NCI-H2227 (cell line): ENCODE measurements at regions not wholly inside any gene's neighbourhood (a gene's known extent, or its start where the extent isn't known, plus 50 kb on each side); places are given as distances from the start of the nearest gene placed in this dataset.

Experiments
- DNase-seq: peaks from one replicate; lab custom pipeline; 2025; ENCODE audit not compliant: unreplicated experiment; lab: John Stamatoyannopoulos, UW

- no peak for DNase-seq
Measured at GRCh38 chr12:67582238-67582834, 66.2 kb upstream of the DYRK2 start.

GRCh38 chr12:67582844-67583243 is 65.7 kb upstream of the DYRK2 start:
- no peak for DNase-seq

- DNase-seq: no peak
Measured at GRCh38 chr12:67586951-67587350, 61.6 kb upstream of the DYRK2 start.

- DNase-seq: no peak
Measured at GRCh38 chr12:67589078-67589477, 59.5 kb upstream of the DYRK2 start.

GRCh38 chr12:67590149-67590790 is 58.3 kb upstream of the DYRK2 start:
- DNase-seq: no peak

GRCh38 chr12:67592228-67593011 is 56.1 kb upstream of the DYRK2 start:
- DNase-seq: no peak

GRCh38 chr12:67593041-67593440 is 55.5 kb upstream of the DYRK2 start:
- DNase-seq: no peak

GRCh38 chr12:67593461-67594330 is 54.8 kb upstream of the DYRK2 start:
- DNase-seq: no peak

GRCh38 chr12:67594888-67595287 is 53.7 kb upstream of the DYRK2 start:
- no peak for DNase-seq

- no peak for DNase-seq
Measured at GRCh38 chr12:67595365-67595764, 53.2 kb upstream of the DYRK2 start.

GRCh38 chr12:67598598-67598997 is 49.9 kb upstream of the DYRK2 start:
- DNase-seq: no peak
